Astrocyte of the spinal cord (primary cell): ENCODE measurements at regions not wholly inside any gene's neighbourhood (a gene's known extent, or its start where the extent isn't known, plus 50 kb on each side); places are given as distances from the start of the nearest gene placed in this dataset.

Experiments used
- DNase-seq: peaks from one replicate; pipeline ENCODE4 v3.0.0; 2011; ENCODE audit warnings: low read depth, low spot score
- H3K4me3 ChIP-seq: 2 replicates; pipeline ENCODE4 v1.5.1; 2011; ENCODE audit warnings: low read depth, mild to moderate bottlenecking, low read length, moderate library complexity
- CTCF ChIP-seq: IDR thresholded peaks from 2 replicates; pipeline ENCODE4 v1.5.1; 2012; ENCODE audit warnings: low read depth, mild to moderate bottlenecking, low read length, inconsistent platforms
- in situ Hi-C: cut with HindIII; loops from 2 replicates; pipeline ENCODE4 v1.10.0; 2017; ENCODE audit warnings: low sequenced_read_pairs

- no peak overlapping the region for H3K4me3 ChIP-seq
- peak; percentile 79 for DNase-seq
- TF ChIP-seq CTCF, result no peak
- in situ Hi-C loops, result no loop called here
Observed at GRCh38 chr7:9937944-9938631, 1035.6 kb upstream of the PHF14 start.

DNA sequence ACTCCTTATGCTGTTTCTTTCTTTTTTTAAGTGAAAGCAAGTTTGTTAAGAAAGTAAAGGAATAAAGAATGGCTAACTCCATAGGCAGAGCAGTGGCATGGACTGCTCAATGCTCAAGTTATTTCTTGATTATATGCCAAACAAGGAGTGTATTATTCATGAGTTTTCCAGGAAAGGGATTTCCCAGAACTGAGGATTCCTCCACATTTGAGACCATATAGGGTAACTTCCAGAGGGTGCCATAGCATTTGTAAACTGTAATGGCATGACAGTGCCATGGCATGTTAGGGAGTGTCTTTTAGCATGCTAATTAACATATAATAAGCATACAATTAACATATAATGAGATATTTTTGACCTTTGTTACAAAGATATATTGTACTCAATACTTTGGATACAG lies 1034.5 kb upstream of the PHF14 start:
- TF ChIP-seq CTCF, result no peak
- no peak overlapping the region for H3K4me3 ChIP-seq
- in situ Hi-C loops, result no loop called here
- peak; percentile 17 for DNase-seq

DNA sequence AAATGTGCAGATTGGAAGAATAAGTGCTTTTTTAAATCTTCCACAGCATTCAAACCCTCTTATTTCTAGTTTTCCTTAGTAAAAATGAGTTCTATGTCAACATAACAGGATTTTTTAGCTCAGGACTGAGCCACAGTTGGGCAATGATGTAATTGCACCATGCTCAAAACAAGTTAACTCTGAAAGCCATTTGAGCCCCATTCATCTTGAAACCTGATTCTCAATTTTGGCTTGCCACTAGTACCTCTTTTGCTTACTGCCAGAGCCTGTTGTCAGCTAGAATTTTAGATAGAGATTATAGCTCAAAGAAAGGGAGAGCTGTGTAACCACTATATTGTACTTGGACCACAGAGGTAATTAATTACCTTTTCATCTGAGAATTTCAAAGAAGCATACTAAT lies 1028.5 kb upstream of the PHF14 start:
- in situ Hi-C loops, result no loop called here
- no peak for TF ChIP-seq CTCF
- H3K4me3 ChIP-seq, result no peak overlapping the region
- peak; percentile 2 for DNase-seq

GRCh38 chr7:9945857-9946256 lies 1027.8 kb upstream of the PHF14 start:
- in situ Hi-C loops, result no loop called here
- DNase-seq, result peak; percentile 6
- no peak for TF ChIP-seq CTCF
- H3K4me3 ChIP-seq, result no peak overlapping the region

GRCh38 chr7:9955138-9955537 lies 1018.5 kb upstream of the PHF14 start:
- DNase-seq, result no peak
- no peak overlapping the region for H3K4me3 ChIP-seq
- in situ Hi-C loops, result no loop called here
- TF ChIP-seq CTCF, result no peak

- no peak for DNase-seq
- in situ Hi-C loops, result no loop called here
- TF ChIP-seq CTCF, result no peak
- no peak overlapping the region for H3K4me3 ChIP-seq
Observed at GRCh38 chr7:9958486-9958885, 1015.2 kb upstream of the PHF14 start.
